C4-2B (cell line): ENCODE measurements at regions not wholly inside any gene's neighbourhood (a gene's known extent, or its start where the extent isn't known, plus 50 kb on each side); places are given as distances from the start of the nearest gene placed in this dataset.

ENCODE experiments used
- ZFX ChIP-seq: fragments of 450-650 bp; IDR thresholded peaks from 2 replicates; pipeline ENCODE4 v1.6.1; 2017
- TF ChIP-seq, protein P1 (sequence below): fragments of 450-650 bp; conservative IDR thresholded peaks from 2 replicates; pipeline ENCODE4 v1.5.1; 2017; ENCODE audit warnings: mild to moderate bottlenecking

DNA sequence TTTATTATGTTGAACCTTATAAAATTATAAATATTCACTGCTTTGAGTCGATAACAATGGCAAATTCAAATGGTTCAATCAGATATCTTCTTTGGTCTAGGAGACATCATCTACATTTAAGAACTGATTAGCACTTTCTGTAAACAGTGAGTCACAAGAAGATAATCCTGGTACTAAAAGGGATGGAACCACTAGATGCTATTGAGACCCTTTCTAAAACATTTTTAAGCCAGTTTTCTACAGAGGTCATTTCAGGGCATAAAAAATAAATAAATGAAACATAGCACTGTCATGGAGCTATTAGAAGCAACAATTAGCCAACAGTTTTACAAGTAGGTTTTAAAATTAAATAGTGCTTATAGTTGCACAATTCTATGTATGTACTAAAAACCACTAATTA, 212.2 kb downstream of the DUSP6 start:
- TF ChIP-seq, protein P1, sequence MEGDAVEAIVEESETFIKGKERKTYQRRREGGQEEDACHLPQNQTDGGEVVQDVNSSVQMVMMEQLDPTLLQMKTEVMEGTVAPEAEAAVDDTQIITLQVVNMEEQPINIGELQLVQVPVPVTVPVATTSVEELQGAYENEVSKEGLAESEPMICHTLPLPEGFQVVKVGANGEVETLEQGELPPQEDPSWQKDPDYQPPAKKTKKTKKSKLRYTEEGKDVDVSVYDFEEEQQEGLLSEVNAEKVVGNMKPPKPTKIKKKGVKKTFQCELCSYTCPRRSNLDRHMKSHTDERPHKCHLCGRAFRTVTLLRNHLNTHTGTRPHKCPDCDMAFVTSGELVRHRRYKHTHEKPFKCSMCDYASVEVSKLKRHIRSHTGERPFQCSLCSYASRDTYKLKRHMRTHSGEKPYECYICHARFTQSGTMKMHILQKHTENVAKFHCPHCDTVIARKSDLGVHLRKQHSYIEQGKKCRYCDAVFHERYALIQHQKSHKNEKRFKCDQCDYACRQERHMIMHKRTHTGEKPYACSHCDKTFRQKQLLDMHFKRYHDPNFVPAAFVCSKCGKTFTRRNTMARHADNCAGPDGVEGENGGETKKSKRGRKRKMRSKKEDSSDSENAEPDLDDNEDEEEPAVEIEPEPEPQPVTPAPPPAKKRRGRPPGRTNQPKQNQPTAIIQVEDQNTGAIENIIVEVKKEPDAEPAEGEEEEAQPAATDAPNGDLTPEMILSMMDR = no peak
- TF ChIP-seq ZFX = no peak
